GM18499 (cell line): ENCODE measurements at regions not wholly inside any gene's neighbourhood (a gene's known extent, or its start where the extent isn't known, plus 50 kb on each side); places are given as distances from the start of the nearest gene placed in this dataset.

Experiments used
- ATAC-seq: cut with Tn5 transposase; IDR thresholded peaks from one replicate; pipeline ENCODE4 v1.9.1; 2021; ENCODE audit warnings: moderate number of reproducible peaks; ENCODE audit not compliant: insufficient read depth, unreplicated experiment

- ATAC-seq = no peak
Observed at GRCh38 chr15:62456011-62456920, 291.2 kb upstream of the C2CD4B start.

DNA sequence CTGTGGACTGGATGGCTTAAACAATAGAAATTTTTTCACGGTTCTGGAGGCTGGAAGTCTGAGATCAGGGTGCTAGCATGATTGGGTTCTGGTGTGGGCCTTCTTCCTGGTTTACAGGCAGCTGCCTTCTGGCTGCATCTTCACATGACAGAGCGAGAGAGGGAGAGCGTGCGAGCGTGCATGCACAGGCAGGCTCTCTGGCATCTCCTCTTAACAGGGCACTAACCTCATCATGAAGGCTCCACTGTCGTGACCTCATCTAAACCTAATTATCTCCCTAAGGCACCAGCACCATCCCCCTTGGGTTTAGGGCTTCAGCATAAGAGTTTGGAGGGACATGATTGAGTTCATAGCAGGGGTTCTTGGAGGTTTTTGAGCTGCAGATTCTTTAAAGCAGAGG is 292.0 kb upstream of the C2CD4B start:
- no peak for ATAC-seq

DNA sequence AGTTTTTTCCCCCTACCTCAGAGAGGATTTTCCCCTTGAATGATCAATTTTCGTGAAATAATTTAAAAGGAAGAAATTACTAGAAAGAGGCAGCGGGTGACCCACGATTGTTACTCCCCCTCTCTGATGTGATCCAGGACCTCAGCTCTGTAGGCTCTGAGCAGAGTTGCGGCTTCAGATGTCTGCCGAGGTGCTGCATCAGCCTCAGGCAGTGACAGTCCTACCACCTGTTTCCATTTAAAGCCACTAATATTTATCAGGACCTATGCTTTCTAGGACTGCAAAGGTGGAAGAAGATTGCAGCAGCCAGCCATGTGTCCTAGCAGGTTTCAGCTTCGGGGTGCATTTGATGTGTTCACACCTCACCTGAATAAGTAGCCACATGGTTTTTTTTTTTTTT is 294.8 kb upstream of the C2CD4B start:
- ATAC-seq = no peak

DNA sequence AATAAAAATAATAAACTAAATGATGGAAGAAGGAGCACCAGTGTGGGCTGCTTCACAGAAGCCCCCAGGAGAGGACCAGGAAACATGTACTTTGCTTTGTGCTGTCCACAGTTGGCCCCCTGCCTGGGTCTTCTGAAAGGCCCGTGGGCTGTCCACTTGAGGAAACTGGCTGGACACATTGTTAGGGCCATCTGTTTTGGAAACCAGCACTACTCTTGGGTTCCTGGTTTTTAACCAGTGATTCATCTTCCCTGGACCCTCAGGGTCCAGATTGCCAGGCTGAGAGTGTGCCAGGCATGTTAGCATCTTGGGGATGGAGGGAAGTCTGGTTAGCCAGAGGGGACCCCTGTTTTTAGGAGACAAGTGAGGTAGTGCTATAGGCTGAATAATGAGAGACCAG is 297.2 kb upstream of the C2CD4B start:
- no peak for ATAC-seq

GRCh38 chr15:62462721-62463120 is 297.6 kb upstream of the C2CD4B start:
- no peak for ATAC-seq

- ATAC-seq = no peak
Observed at GRCh38 chr15:62464705-62465104, 299.6 kb upstream of the C2CD4B start.

DNA sequence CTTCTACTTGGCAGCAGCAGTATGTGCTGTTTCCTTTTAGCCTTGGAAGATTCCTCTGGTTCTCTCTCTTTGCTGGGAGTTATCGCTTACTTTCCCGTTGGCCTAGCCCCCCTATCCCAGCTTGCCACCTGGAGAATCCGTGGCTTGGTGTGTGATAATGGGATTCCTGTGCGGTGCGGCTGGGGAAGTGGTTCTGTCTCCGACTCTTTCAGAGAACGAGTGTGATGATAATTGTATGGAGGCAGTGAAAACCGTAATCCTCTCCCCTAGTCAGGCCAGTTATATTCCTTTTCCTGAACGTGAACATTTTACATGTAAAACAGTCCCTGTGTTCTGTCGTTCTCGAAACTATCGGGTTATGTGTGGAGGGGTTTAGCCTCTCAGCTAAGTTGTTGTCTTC is 300.1 kb upstream of the C2CD4B start:
- no peak for ATAC-seq

GRCh38 chr15:62469478-62469873 is 304.4 kb upstream of the C2CD4B start:
- ATAC-seq = no peak

DNA sequence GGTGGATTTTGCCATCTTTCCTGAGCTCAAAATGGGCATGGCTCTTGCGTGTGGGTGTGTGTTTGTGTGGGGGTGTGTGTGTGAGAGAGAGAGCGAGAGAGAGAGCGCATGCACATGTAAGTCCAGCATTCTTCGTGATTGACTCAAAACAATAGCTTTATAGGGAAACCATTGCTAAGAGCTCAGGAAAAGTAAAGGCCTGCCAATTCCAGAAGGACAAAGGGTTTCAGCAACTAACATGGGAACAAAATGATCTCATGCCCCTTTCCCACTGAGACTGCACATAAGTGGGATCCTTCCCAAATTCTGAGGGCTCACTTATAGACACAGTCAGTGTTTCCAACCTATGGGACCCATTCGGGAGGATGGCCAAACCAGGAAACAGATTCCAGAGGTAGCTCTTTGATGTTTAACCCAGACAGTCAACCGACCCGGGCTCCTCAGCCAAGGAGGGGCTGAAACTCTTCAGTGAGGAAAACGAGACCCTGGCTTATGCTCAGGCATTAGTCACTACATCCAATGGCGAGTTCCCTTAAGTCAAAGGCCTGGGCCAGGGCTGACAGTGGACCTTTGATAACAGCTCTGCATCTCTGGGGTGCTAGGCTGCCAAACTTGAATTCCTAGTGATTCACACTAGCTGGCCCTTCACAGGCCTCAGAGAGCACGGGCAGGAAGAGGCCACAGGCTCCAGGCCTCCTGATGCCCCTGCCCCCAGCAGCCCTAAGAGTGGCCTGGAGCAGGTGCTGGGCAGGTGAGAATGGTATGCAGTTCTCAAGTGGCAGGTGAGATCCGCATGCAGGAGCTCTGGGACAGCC is 305.0 kb upstream of the C2CD4B start:
- no peak for ATAC-seq

- ATAC-seq = no peak
Observed at GRCh38 chr15:62472616-62473299, 307.7 kb upstream of the C2CD4B start.

- no peak for ATAC-seq
Observed at GRCh38 chr15:62474021-62474770, 309.1 kb upstream of the C2CD4B start.

DNA sequence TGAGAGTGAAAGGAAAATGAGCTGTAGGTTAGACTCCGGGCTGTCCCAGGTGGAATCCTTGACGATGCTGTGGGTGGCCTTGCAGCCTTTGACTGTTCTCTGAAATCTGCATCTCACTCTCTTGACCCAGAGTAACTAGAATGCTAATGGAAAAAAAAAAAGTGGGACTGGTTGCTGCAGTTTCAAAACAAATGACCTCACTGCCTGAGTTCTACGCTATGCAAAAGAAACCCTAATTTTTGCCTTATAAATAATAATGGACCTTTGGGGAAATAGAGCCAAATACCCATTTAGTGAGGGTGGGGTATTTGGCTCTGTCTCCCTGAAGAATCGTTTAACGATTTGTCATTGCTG is 309.7 kb upstream of the C2CD4B start:
- no peak for ATAC-seq

GRCh38 chr15:62475591-62475990 is 310.5 kb upstream of the C2CD4B start:
- no peak for ATAC-seq

- ATAC-seq = no peak
Observed at GRCh38 chr15:62476163-62476562, 311.1 kb upstream of the C2CD4B start.

GRCh38 chr15:62477929-62478328 is 312.8 kb upstream of the C2CD4B start:
- no peak for ATAC-seq

GRCh38 chr15:62482785-62483429 is 317.8 kb upstream of the C2CD4B start:
- no peak for ATAC-seq

- ATAC-seq = no peak
Observed at GRCh38 chr15:62483814-62484213, 318.7 kb upstream of the C2CD4B start.

DNA sequence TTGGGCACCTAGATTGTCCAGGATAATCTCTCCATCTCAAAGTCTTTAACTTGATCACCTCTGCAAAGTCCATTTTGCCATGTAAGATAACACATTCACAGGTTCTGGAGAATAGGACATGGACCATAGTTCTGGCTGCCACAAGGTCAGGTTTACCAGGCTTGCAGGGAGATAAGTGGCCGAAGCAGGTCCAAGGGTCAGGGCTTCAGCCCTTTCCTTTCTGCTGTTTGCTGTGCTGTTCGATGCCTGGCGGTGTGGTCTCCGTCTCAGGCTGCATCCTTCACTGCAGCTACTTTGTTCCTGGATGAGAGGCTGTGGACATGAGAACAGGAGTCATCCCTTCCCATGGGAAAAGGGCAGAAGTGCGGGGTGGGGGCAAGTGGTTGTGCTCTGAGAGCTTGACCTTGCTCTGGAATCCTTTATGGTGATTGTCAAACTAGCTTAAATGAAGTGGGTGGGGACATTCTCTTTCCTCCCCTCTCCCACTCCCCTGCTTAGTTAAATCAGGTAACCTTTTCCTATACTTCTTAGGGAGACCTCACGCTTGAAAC is 320.2 kb upstream of the C2CD4B start:
- no peak for ATAC-seq

DNA sequence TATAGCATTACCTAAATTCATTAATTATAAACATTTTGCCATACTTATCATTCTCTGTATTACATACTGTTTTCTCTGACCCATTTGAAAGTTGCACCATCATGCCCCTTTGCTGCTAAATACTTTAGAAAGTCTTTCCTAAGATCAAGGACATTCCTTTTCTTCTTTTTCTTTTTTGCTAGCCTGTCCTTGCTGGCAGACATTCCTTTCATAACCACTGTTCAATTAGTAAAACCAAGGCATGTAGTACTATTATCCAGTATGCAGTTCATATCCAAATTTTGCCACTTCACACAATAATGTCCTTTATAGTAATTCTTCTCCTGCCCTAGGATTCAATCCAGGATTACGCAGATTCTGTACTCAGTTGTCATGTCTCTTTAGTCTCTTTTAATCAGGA is 321.0 kb upstream of the C2CD4B start:
- no peak for ATAC-seq

- ATAC-seq = no peak
Observed at GRCh38 chr15:62488387-62488786, 323.3 kb upstream of the C2CD4B start.
